ENCODE measurements at regions not wholly inside any gene's neighbourhood (a gene's known extent, or its start where the extent isn't known, plus 50 kb on each side); places are given as distances from the start of the nearest gene placed in this dataset.

GRCh38 chr5:87868792-87869191, 399.9 kb downstream of the TMEM161B start:
- DNase-seq: no peak

GRCh38 chr5:87867281-87867680, 401.4 kb downstream of the TMEM161B start:
- no peak for DNase-seq

GRCh38 chr5:87853541-87853940, 415.1 kb downstream of the TMEM161B start:
- DNase-seq: no peak

GRCh38 chr5:87851603-87852002, 417.0 kb downstream of the TMEM161B start:
- no peak for DNase-seq

- DNase-seq: peak; percentile 7
Measured at GRCh38 chr5:87850843-87851242, 417.8 kb downstream of the TMEM161B start.

GRCh38 chr5:87845734-87846133, 422.9 kb downstream of the TMEM161B start:
- no peak for DNase-seq

GRCh38 chr5:87844866-87845265, 423.8 kb downstream of the TMEM161B start:
- no peak for DNase-seq

GRCh38 chr5:87844449-87844848, 424.2 kb downstream of the TMEM161B start:
- no peak for DNase-seq

GRCh38 chr5:87836696-87837095, 424.0 kb upstream of the CCNH start:
- DNase-seq: no peak

- DNase-seq: no peak
Measured at GRCh38 chr5:87831499-87831898, 418.8 kb upstream of the CCNH start.

- peak; percentile 8 for DNase-seq
Measured at GRCh38 chr5:87829217-87829551, 416.5 kb upstream of the CCNH start.

- no peak for DNase-seq
Measured at GRCh38 chr5:87828545-87829216, 416.0 kb upstream of the CCNH start.

GRCh38 chr5:87827539-87827938, 414.8 kb upstream of the CCNH start:
- no peak for DNase-seq

GRCh38 chr5:87826507-87826906, 413.8 kb upstream of the CCNH start:
- DNase-seq: no peak

- no peak for DNase-seq
Measured at GRCh38 chr5:87825583-87825982, 412.9 kb upstream of the CCNH start.

GRCh38 chr5:87807783-87808182, 395.1 kb upstream of the CCNH start:
- no peak for DNase-seq

GRCh38 chr5:87803352-87803751, 390.6 kb upstream of the CCNH start:
- no peak for DNase-seq

GRCh38 chr5:87791869-87792268, 379.1 kb upstream of the CCNH start:
- no peak for DNase-seq

GRCh38 chr5:87788416-87788815, 375.7 kb upstream of the CCNH start:
- DNase-seq: no peak

- no peak for DNase-seq
Measured at GRCh38 chr5:87787625-87788256, 375.0 kb upstream of the CCNH start.

- DNase-seq: no peak
Measured at GRCh38 chr5:87787086-87787485, 374.4 kb upstream of the CCNH start.

- no peak for DNase-seq
Measured at GRCh38 chr5:87786471-87786870, 373.7 kb upstream of the CCNH start.

- DNase-seq: no peak
Measured at GRCh38 chr5:87785554-87786335, 373.0 kb upstream of the CCNH start.

GRCh38 chr5:87784879-87785495, 372.3 kb upstream of the CCNH start:
- no peak for DNase-seq

Measured in DMS 273 treated with DMSO at 0.1 percent for 48 hours (cell line).